GM12891 (cell line): ENCODE measurements at regions not wholly inside any gene's neighbourhood (a gene's known extent, or its start where the extent isn't known, plus 50 kb on each side); places are given as distances from the start of the nearest gene placed in this dataset.
"Not testable (repeated sequence)": the region's sequence is repeated elsewhere in the genome, so short reads cannot be mapped to it uniquely, and the experiment has no call there.

Experiments used
- DNase-seq: peaks from one replicate; pipeline ENCODE4 v3.0.0; 2011; ENCODE audit warnings: low spot score; ENCODE audit not compliant: insufficient read length
- FAIRE-seq: peaks from 2 replicates; lab custom pipeline; 2011; peaks lifted over from hg19 to GRCh38; lab: Jason Lieb, UNC
- PAX5 ChIP-seq: IDR thresholded peaks from 2 replicates; pipeline ENCODE4 v1.6.1; 2011; ENCODE audit warnings: low read length, moderate library complexity, mild to moderate bottlenecking; ENCODE audit not compliant: insufficient read depth, severe bottlenecking
- POLR2A ChIP-seq: IDR thresholded peaks from 2 replicates; pipeline ENCODE4 v1.6.1; 2011; ENCODE audit warnings: low read depth, low read length, control low read depth
- POLR2AphosphoS5 ChIP-seq: IDR thresholded peaks from 2 replicates; pipeline ENCODE4 v1.6.1; 2011; ENCODE audit warnings: low read depth, low read length, control low read depth
- POU2F2 ChIP-seq: IDR thresholded peaks from 2 replicates; pipeline ENCODE4 v1.6.1; 2011; ENCODE audit warnings: low read depth, mild to moderate bottlenecking, control low read depth, low read length, moderate library complexity
- SPI1 ChIP-seq: IDR thresholded peaks from 2 replicates; pipeline ENCODE4 v1.6.1; 2011; ENCODE audit warnings: low read depth, low read length, control low read depth
- TAF1 ChIP-seq: IDR thresholded peaks from 2 replicates; pipeline ENCODE4 v1.6.1; 2011; ENCODE audit warnings: low read depth, low read length, control low read depth

GRCh38 chr5:126677121-126677520 lies 76.4 kb downstream of the PHAX start:
- no peak for FAIRE-seq

GRCh38 chr5:126680191-126680817 lies 79.6 kb downstream of the PHAX start:
- FAIRE-seq, result no peak
- TF ChIP-seq POLR2A (peak; percentile 41; the same call in 1 of the 2 replicates), TAF1 (no peak)

More at GRCh38 chr5:126677121-126677520, 76.4 kb downstream of the PHAX start:
- no peak for DNase-seq
- TF ChIP-seq PAX5 (no peak), POLR2A (no peak), TAF1 (no peak), SPI1 (no peak), POU2F2 (no peak), POLR2AphosphoS5 (no peak)

GRCh38 chr5:126681314-126681713 lies 80.6 kb downstream of the PHAX start:
- not testable (repeated sequence) for DNase-seq, FAIRE-seq

More at GRCh38 chr5:126680191-126680817, 79.6 kb downstream of the PHAX start:
- no peak for DNase-seq

- FAIRE-seq, result no peak
- TF ChIP-seq PAX5 (no peak), POU2F2 (no peak), SPI1 (no peak), POLR2A (no peak), TAF1 (no peak), POLR2AphosphoS5 (no peak)
- DNase-seq, result no peak
Measured at GRCh38 chr5:126681970-126682369, 81.2 kb downstream of the PHAX start.

GRCh38 chr5:126682856-126683255 lies 82.1 kb downstream of the PHAX start:
- FAIRE-seq, result no peak
- DNase-seq, result no peak
- TF ChIP-seq SPI1 (no peak), POU2F2 (no peak), PAX5 (no peak), TAF1 (no peak), POLR2A (no peak)

- FAIRE-seq, result no peak
- no peak for DNase-seq
- no peak for TF ChIP-seq TAF1
- TF ChIP-seq POLR2AphosphoS5, result no peak
- TF ChIP-seq PAX5, result no peak
Measured at GRCh38 chr5:126683912-126684311, 83.2 kb downstream of the PHAX start.

- not testable (repeated sequence) for FAIRE-seq, DNase-seq
Measured at GRCh38 chr5:126684656-126685442, 84.1 kb downstream of the PHAX start.

- no peak for DNase-seq
- TF ChIP-seq POLR2AphosphoS5, result no peak
- no peak for TF ChIP-seq SPI1
- no peak for TF ChIP-seq POU2F2
- no peak for TF ChIP-seq PAX5
- no peak for TF ChIP-seq POLR2A
- no peak for TF ChIP-seq TAF1
- peak; percentile 64 for FAIRE-seq
Measured at GRCh38 chr5:126686451-126687126, 85.8 kb downstream of the PHAX start.

GRCh38 chr5:126692971-126693370 lies 84.0 kb upstream of the LMNB1 start:
- TF ChIP-seq PAX5, result no peak
- no peak for TF ChIP-seq TAF1
- TF ChIP-seq SPI1, result no peak
- TF ChIP-seq POLR2AphosphoS5, result no peak
- no peak for TF ChIP-seq POU2F2
- no peak for TF ChIP-seq POLR2A
- FAIRE-seq (no peak), DNase-seq (no peak)

GRCh38 chr5:126693806-126694205 lies 83.1 kb upstream of the LMNB1 start:
- no peak for FAIRE-seq
- no peak for DNase-seq
- TF ChIP-seq POLR2A, result no peak
- no peak for TF ChIP-seq PAX5
- no peak for TF ChIP-seq SPI1
- TF ChIP-seq POU2F2, result no peak
- no peak for TF ChIP-seq POLR2AphosphoS5
